ENCODE measurements at regions not wholly inside any gene's neighbourhood (a gene's known extent, or its start where the extent isn't known, plus 50 kb on each side); places are given as distances from the start of the nearest gene placed in this dataset.
A peak's percentile ranks its signal among the peaks of the same experiment; 100 is the strongest.

- ChIA-PET POLR2A (no interaction called here), CTCF (no interaction called here)
- H3K9me3 Mint-ChIP-seq = 0 out of 2 replicates have a peak, but pooled peaks cover 3% of the 10 kb centered on the region
- H3K27me3 Mint-ChIP-seq (ENCODE audit: low read depth) = no peaks in the 10 kb centered on the region
- ATAC-seq (no peak), DNase-seq (ENCODE audit: low spot score) (no peak)
- peaks cover 16% of the 10 kb centered on the region for H3K4me1 Mint-ChIP-seq
- no peaks in the 10 kb centered on the region for H3K36me3 Mint-ChIP-seq
- H3K27ac Mint-ChIP-seq = no peak overlapping the region
- H3K4me3 Mint-ChIP-seq = no peak overlapping the region
- no peak for TF ChIP-seq CREB1 (CRISPR knock-in tag; IDR thresholded peaks at IDR 0.05)
- no peak for TF ChIP-seq FOXK1 (CRISPR knock-in tag; IDR thresholded peaks at IDR 0.05)
- no peak for TF ChIP-seq ZNF219 (CRISPR knock-in tag; IDR thresholded peaks at IDR 0.05; ENCODE audit: borderline replicate concordance)
- TF ChIP-seq ZNF671 (CRISPR knock-in tag; IDR thresholded peaks at IDR 0.05) = no peak
- no peak for TF ChIP-seq ZNF138 (CRISPR knock-in tag; conservative IDR thresholded peaks at IDR 0.05)
- no peak for TF ChIP-seq ZNF532 (CRISPR knock-in tag; IDR thresholded peaks at IDR 0.05; ENCODE audit: borderline replicate concordance)
- TF ChIP-seq OVOL2 (CRISPR knock-in tag; IDR thresholded peaks at IDR 0.05; ENCODE audit: borderline replicate concordance) = no peak
- no peak for TF ChIP-seq ZNF425 (CRISPR knock-in tag; conservative IDR thresholded peaks at IDR 0.05)
- TF ChIP-seq RORB (CRISPR knock-in tag; IDR thresholded peaks at IDR 0.05) = no peak
- no peak for TF ChIP-seq ZBTB43 (CRISPR knock-in tag; IDR thresholded peaks at IDR 0.05)
- TF ChIP-seq USF2 (CRISPR knock-in tag; IDR thresholded peaks at IDR 0.05) = no peak
- TF ChIP-seq CREM (CRISPR knock-in tag; IDR thresholded peaks at IDR 0.05) = no peak
Observed at GRCh38 chr15:95715116-95715903, 615.2 kb upstream of the NR2F2 start.

- H3K27ac Mint-ChIP-seq = no peak overlapping the region
- no peak for TF ChIP-seq RORB (CRISPR knock-in tag; IDR thresholded peaks at IDR 0.05)
- no peak for TF ChIP-seq CREB1 (CRISPR knock-in tag; IDR thresholded peaks at IDR 0.05)
- no peak overlapping the region for H3K4me3 Mint-ChIP-seq
- peak; percentile 16 for DNase-seq (ENCODE audit: low spot score)
- CTCF ChIA-PET = interaction anchor here (0.6 kb wide), 1 partner anchor 52 kb away, joined by 3 read pairs; no protein-coding TSS in a partner anchor
- H3K4me1 Mint-ChIP-seq = peaks cover 16% of the 10 kb centered on the region
- H3K9me3 Mint-ChIP-seq = 0 out of 2 replicates have a peak, but pooled peaks cover 3% of the 10 kb centered on the region
- no peaks in the 10 kb centered on the region for H3K27me3 Mint-ChIP-seq (ENCODE audit: low read depth)
- POLR2A ChIA-PET = no interaction called here
- H3K36me3 Mint-ChIP-seq = no peaks in the 10 kb centered on the region
- peak; percentile 90 for ATAC-seq
Observed at GRCh38 chr15:95715906-95716656, 614.4 kb upstream of the NR2F2 start.
